PC-3 (cell line): ENCODE measurements at regions not wholly inside any gene's neighbourhood (a gene's known extent, or its start where the extent isn't known, plus 50 kb on each side); places are given as distances from the start of the nearest gene placed in this dataset.

Experiments used
- EZH2 ChIP-seq: fragments of 300-600 bp; sonication (generic); IDR thresholded peaks from one replicate; pipeline ENCODE4 v1.6.1; 2017; ENCODE audit warnings: antibody characterized with exemption, mild to moderate bottlenecking, low read length; ENCODE audit not compliant: unreplicated experiment
- EZH2phosphoT487 ChIP-seq: fragments of 300-600 bp; sonication (generic); IDR thresholded peaks from 2 replicates; pipeline ENCODE4 v1.6.1; 2018; ENCODE audit warnings: mild to moderate bottlenecking, antibody characterized with exemption, low read length, borderline replicate concordance
- TF ChIP-seq, protein P1 (sequence below): fragments of 300-600 bp; sonication (generic); conservative IDR thresholded peaks from 2 replicates; pipeline ENCODE4 v1.5.1; 2017; ENCODE audit warnings: antibody characterized with exemption, low read depth, mild to moderate bottlenecking, low read length

DNA sequence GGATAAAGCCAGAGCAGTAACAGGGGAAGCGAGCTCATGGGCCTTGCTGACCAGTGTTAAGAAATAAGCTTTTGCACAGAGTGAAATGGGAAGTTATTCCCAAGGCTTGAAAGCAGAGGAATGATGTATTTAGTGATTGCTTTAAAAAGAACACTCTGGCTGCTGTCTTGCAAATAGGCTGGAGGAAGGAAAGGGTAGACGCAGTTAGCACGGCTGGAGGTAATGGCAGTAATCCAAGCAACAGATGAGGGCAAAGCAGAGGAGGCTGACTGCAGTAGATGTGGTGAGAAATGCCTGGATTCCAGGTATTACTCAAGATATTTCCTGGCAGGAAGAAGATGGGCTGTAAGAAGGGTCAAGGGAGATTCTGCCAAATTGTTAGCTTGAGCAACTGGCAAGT is 1342.3 kb upstream of the AGA start:
- TF ChIP-seq, protein P1, sequence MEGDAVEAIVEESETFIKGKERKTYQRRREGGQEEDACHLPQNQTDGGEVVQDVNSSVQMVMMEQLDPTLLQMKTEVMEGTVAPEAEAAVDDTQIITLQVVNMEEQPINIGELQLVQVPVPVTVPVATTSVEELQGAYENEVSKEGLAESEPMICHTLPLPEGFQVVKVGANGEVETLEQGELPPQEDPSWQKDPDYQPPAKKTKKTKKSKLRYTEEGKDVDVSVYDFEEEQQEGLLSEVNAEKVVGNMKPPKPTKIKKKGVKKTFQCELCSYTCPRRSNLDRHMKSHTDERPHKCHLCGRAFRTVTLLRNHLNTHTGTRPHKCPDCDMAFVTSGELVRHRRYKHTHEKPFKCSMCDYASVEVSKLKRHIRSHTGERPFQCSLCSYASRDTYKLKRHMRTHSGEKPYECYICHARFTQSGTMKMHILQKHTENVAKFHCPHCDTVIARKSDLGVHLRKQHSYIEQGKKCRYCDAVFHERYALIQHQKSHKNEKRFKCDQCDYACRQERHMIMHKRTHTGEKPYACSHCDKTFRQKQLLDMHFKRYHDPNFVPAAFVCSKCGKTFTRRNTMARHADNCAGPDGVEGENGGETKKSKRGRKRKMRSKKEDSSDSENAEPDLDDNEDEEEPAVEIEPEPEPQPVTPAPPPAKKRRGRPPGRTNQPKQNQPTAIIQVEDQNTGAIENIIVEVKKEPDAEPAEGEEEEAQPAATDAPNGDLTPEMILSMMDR: no peak
- no peak for TF ChIP-seq EZH2phosphoT487
- no peak for TF ChIP-seq EZH2
